Spleen (tissue), 11 donors: ENCODE measurements at regions not wholly inside any gene's neighbourhood (a gene's known extent, or its start where the extent isn't known, plus 50 kb on each side); places are given as distances from the start of the nearest gene placed in this dataset.

ENCODE experiments used
- DNase-seq: peaks from one replicate; pipeline ENCODE4 v3.0.0-alpha.2; 2020
- H3K27ac ChIP-seq, 8 donors: fragments of 200-600 bp; sonication (generic) in 7 of 8; 1 replicate in 4 of 8; 2 replicates in 4 of 8; pipeline versions ENCODE4 v1.5.0 to v1.8.0; 2016 to 2021; ENCODE audit warnings: inconsistent platforms in 4 of 8, mild to moderate bottlenecking in 4 of 8, moderate library complexity in 1 of 8
- H3K27me3 ChIP-seq, 7 donors: fragments of 200-600 bp; sonication (generic) in 6 of 7; replicated peaks in 1 of 7; 1 replicate in 4 of 7; 2 replicates in 3 of 7; pipeline versions ENCODE4 v1.5.0 to v1.8.0; 2016 to 2021; ENCODE audit warnings: inconsistent platforms in 3 of 7, mild to moderate bottlenecking in 1 of 7
- H3K36me3 ChIP-seq, 6 donors: fragments of 200-600 bp; sonication (generic) in 5 of 6; 1 replicate in 4 of 6; 2 replicates in 2 of 6; pipeline versions ENCODE4 v1.5.0 to v1.8.0; 2016 to 2021; ENCODE audit warnings: inconsistent platforms in 2 of 6
- H3K4me1 ChIP-seq, 6 donors: fragments of 200-600 bp; sonication (generic) in 5 of 6; 1 replicate in 3 of 6; 2 replicates in 3 of 6; pipeline versions ENCODE4 v1.5.0 to v1.8.0; 2016 to 2021; ENCODE audit warnings: inconsistent platforms in 3 of 6
- H3K4me3 ChIP-seq, 8 donors: fragments of 200-600 bp; sonication (generic) in 7 of 8; 1 replicate in 4 of 8; 2 replicates in 4 of 8; pipeline versions ENCODE4 v1.5.0 to v1.8.0; 2016 to 2021; ENCODE audit warnings: inconsistent platforms in 4 of 8, mild to moderate bottlenecking in 4 of 8, moderate library complexity in 2 of 8
- H3K9me3 ChIP-seq, 8 donors: fragments of 200-600 bp; sonication (generic) in 7 of 8; 1 replicate in 4 of 8; 2 replicates in 4 of 8; pipeline versions ENCODE4 v1.5.0 to v1.8.0; 2016 to 2021; ENCODE audit warnings: inconsistent platforms in 4 of 8
- CTCF ChIP-seq, 11 experiments: fragments of 200-600 bp in 7 of 11; fragments of 450-650 bp in 4 of 11; sonication (generic) in 4 of 11; IDR thresholded peaks in 8 of 11; conservative IDR thresholded peaks in 3 of 11; 1 replicate in 7 of 11; 2 replicates in 4 of 11; pipeline versions ENCODE4 v1.4.0 to v1.8.0; 2016 to 2021; ENCODE audit warnings: antibody characterized with exemption in 11 of 11, inconsistent platforms in 4 of 11, mild to moderate bottlenecking in 1 of 11
- POLR2A ChIP-seq, 3 donors: fragments of 450-650 bp; IDR thresholded peaks; one replicate each; pipeline ENCODE4 v1.5.1; 2017; ENCODE audit warnings: antibody characterized with exemption in 3 of 3, mild to moderate bottlenecking in 1 of 3
- POLR2AphosphoS5 ChIP-seq, 3 donors: sonication (generic); formaldehyde crosslinking; IDR thresholded peaks; one replicate each; pipeline ENCODE4 v1.5.1; 2017; ENCODE audit warnings: antibody characterized with exemption in 3 of 3
- WGBS, 5 donors: extraction: QIAGEN DNeasy Blood & Tissue Kit in 3 of 5; methylation state at CpG; one replicate each; pipeline versions ENCODE4 v1.1.5 to v1.1.7; 2013 to 2018; 5-methylcytosine and 5-hydroxymethylcytosine counted together
- intact Hi-C: fragments of 100-400 bp; cut with DNase I; formaldehyde crosslinking; loops from one replicate; pipeline ENCODE4 v1.15.0; 2023; ENCODE audit warnings: low total_unique reads
- donor health status: healthy with polysubstance abuse.
- donor health status: DM: no; HTN: no; CAD: no; lungs with moderate emphysema.
- donor health status: DM: no; HTN: no; CAD: no.
- donor health status: Bipolar disorder and iron deficiency.
- donor health status: healthy.
- donor health status: DM: no; HTN: no; CAD: no.
- donor health status: DM: yes; HTN: yes; CAD: no.

- H3K27me3 ChIP-seq: no peaks in the 10 kb centered on the region
- no peak for TF ChIP-seq POLR2A (IDR thresholded peaks at IDR 0.05)
- no peak for TF ChIP-seq CTCF (IDR thresholded peaks at IDR 0.05 in 8 of 11, conservative IDR thresholded peaks at IDR 0.05 in 3 of 11)
- TF ChIP-seq POLR2AphosphoS5 (IDR thresholded peaks at IDR 0.05): no peak
- H3K36me3 ChIP-seq: no peaks in the 10 kb centered on the region
- H3K4me1 ChIP-seq: no peaks in the 10 kb centered on the region
- intact Hi-C loops: no loop called here
- no peaks in the 10 kb centered on the region for H3K9me3 ChIP-seq
- H3K27ac ChIP-seq: no peak overlapping the region
- DNase-seq: no peak
- H3K4me3 ChIP-seq: no peak overlapping the region
Observed at GRCh38 chr9:81382281-81382680, 307.1 kb downstream of the TLE1 start.

- no peak for DNase-seq
- WGBS, 5 donors: 75 to 92% (median 87%) methylated on average over 3 of the region's 3 CpGs
- intact Hi-C loops: no loop called here
- Histone ChIP-seq H3K9me3 (no peaks in the 10 kb centered on the region), H3K27ac (no peak overlapping the region), H3K4me3 (no peak overlapping the region), H3K36me3 (no peaks in the 10 kb centered on the region), H3K4me1 (no peaks in the 10 kb centered on the region), H3K27me3 (no peaks in the 10 kb centered on the region)
- TF ChIP-seq CTCF (IDR thresholded peaks at IDR 0.05 in 8 of 11, conservative IDR thresholded peaks at IDR 0.05 in 3 of 11) (no peak), POLR2A (IDR thresholded peaks at IDR 0.05) (no peak), POLR2AphosphoS5 (IDR thresholded peaks at IDR 0.05) (no peak)
Observed at GRCh38 chr9:81381694-81382093, 307.7 kb downstream of the TLE1 start.

GRCh38 chr9:81380504-81381359, 308.6 kb downstream of the TLE1 start:
- H3K36me3 ChIP-seq: no peaks in the 10 kb centered on the region
- no peaks in the 10 kb centered on the region for H3K9me3 ChIP-seq
- 74 to 85% (median 76%) methylated on average over 9 of the region's 9 CpGs for WGBS, 5 donors
- no peak for DNase-seq
- H3K27me3 ChIP-seq: no peaks in the 10 kb centered on the region
- TF ChIP-seq CTCF (IDR thresholded peaks at IDR 0.05 in 8 of 11, conservative IDR thresholded peaks at IDR 0.05 in 3 of 11): no peak
- TF ChIP-seq POLR2A (IDR thresholded peaks at IDR 0.05): no peak
- TF ChIP-seq POLR2AphosphoS5 (IDR thresholded peaks at IDR 0.05): no peak
- H3K27ac ChIP-seq: no peak overlapping the region
- H3K4me1 ChIP-seq: peaks cover 0 to 5% (median under 1%) of the 10 kb centered on the region in 6 donors
- H3K4me3 ChIP-seq: no peak overlapping the region
- intact Hi-C loops: no loop called here

GRCh38 chr9:81379655-81380054, 309.7 kb downstream of the TLE1 start:
- Histone ChIP-seq H3K4me3 (no peak overlapping the region), H3K27ac (no peak overlapping the region), H3K9me3 (no peaks in the 10 kb centered on the region), H3K4me1 (peaks cover 0 to 13% (median 8%) of the 10 kb centered on the region in 6 donors), H3K27me3 (no peaks in the 10 kb centered on the region), H3K36me3 (no peaks in the 10 kb centered on the region)
- TF ChIP-seq POLR2A (IDR thresholded peaks at IDR 0.05) (no peak), POLR2AphosphoS5 (IDR thresholded peaks at IDR 0.05) (no peak), CTCF (IDR thresholded peaks at IDR 0.05 in 8 of 11, conservative IDR thresholded peaks at IDR 0.05 in 3 of 11) (no peak)
- intact Hi-C loops: no loop called here
- DNase-seq: no peak
- 47 to 85% (median 76%) methylated on average over 1 of the region's 1 CpG for WGBS, 5 donors
